ENCODE measurements at regions not wholly inside any gene's neighbourhood (a gene's known extent, or its start where the extent isn't known, plus 50 kb on each side); places are given as distances from the start of the nearest gene placed in this dataset.

GRCh38 chr2:88831792-88832248 lies 140.3 kb downstream of the RPIA start:
- no peak for DNase-seq (ENCODE audit: missing footprints)
- intact Hi-C loops (cut with DNase I), result loop anchor here (5.0 kb wide), 1 partner anchor 95 kb away; no protein-coding TSS in a partner anchor
- ATAC-seq, result no peak

- intact Hi-C loops (cut with DNase I), result loop anchor here (5.0 kb wide), 1 partner anchor 95 kb away; no protein-coding TSS in a partner anchor
- ATAC-seq, result no peak
- no peak for DNase-seq (ENCODE audit: missing footprints)
These were observed 141.0 kb downstream of the RPIA start for GRCh38 chr2:88832311-88832991.

GRCh38 chr2:88832992-88833389 lies 141.5 kb downstream of the RPIA start:
- DNase-seq (ENCODE audit: missing footprints), result no peak
- no peak for ATAC-seq
- intact Hi-C loops (cut with DNase I), result loop anchor here (5.0 kb wide), 1 partner anchor 96 kb away; no protein-coding TSS in a partner anchor

GRCh38 chr2:88834376-88834775 lies 142.9 kb downstream of the RPIA start:
- ATAC-seq, result no peak
- DNase-seq (ENCODE audit: missing footprints), result no peak
- intact Hi-C loops (cut with DNase I), result loop anchor here (5.0 kb wide), 1 partner anchor 97 kb away; no protein-coding TSS in a partner anchor

GRCh38 chr2:88834866-88835265 lies 143.4 kb downstream of the RPIA start:
- intact Hi-C loops (cut with DNase I), result loop anchor here (5.0 kb wide), 1 partner anchor 98 kb away; no protein-coding TSS in a partner anchor

GRCh38 chr2:88835726-88836125 lies 144.3 kb downstream of the RPIA start:
- DNase-seq (ENCODE audit: missing footprints), result no peak
- intact Hi-C loops (cut with DNase I), result no loop called here
- ATAC-seq, result no peak

More at GRCh38 chr2:88834866-88835265, 143.4 kb downstream of the RPIA start:
- ATAC-seq, result no peak
- no peak for DNase-seq (ENCODE audit: missing footprints)

GRCh38 chr2:88836351-88836750 lies 144.9 kb downstream of the RPIA start:
- intact Hi-C loops (cut with DNase I), result no loop called here

GRCh38 chr2:88837511-88838160 lies 146.2 kb downstream of the RPIA start:
- intact Hi-C loops (cut with DNase I), result no loop called here
- DNase-seq (ENCODE audit: missing footprints) (no peak), ATAC-seq (no peak)

More at GRCh38 chr2:88836351-88836750, 144.9 kb downstream of the RPIA start:
- ATAC-seq (no peak), DNase-seq (ENCODE audit: missing footprints) (no peak)

- intact Hi-C loops (cut with DNase I), result no loop called here
- ATAC-seq, result no peak
- DNase-seq (ENCODE audit: missing footprints), result no peak
These were observed 146.7 kb downstream of the RPIA start for GRCh38 chr2:88838165-88838635.

- intact Hi-C loops (cut with DNase I), result no loop called here
- no peak for ATAC-seq
- DNase-seq (ENCODE audit: missing footprints), result no peak
These were observed 149.9 kb downstream of the RPIA start for GRCh38 chr2:88841224-88841929.

GRCh38 chr2:88842656-88843460 lies 151.4 kb downstream of the RPIA start:
- DNase-seq (ENCODE audit: missing footprints), result no peak
- ATAC-seq, result no peak
- intact Hi-C loops (cut with DNase I), result no loop called here

- intact Hi-C loops (cut with DNase I), result no loop called here
- ATAC-seq (no peak), DNase-seq (ENCODE audit: missing footprints) (no peak)
These were observed 152.2 kb downstream of the RPIA start for GRCh38 chr2:88843651-88844050.

- intact Hi-C loops (cut with DNase I), result no loop called here
- DNase-seq (ENCODE audit: missing footprints), result no peak
- ATAC-seq, result no peak
These were observed 153.5 kb downstream of the RPIA start for GRCh38 chr2:88844960-88845359.

- DNase-seq (ENCODE audit: missing footprints) (no peak), ATAC-seq (no peak)
- intact Hi-C loops (cut with DNase I), result no loop called here
These were observed 154.5 kb downstream of the RPIA start for GRCh38 chr2:88845772-88846661.

- ATAC-seq (no peak), DNase-seq (ENCODE audit: missing footprints) (no peak)
- intact Hi-C loops (cut with DNase I), result no loop called here
These were observed 161.4 kb downstream of the RPIA start for GRCh38 chr2:88852753-88853402.

- intact Hi-C loops (cut with DNase I), result no loop called here
- DNase-seq (ENCODE audit: missing footprints), result no peak
- ATAC-seq, result no peak
These were observed 161.9 kb downstream of the RPIA start for GRCh38 chr2:88853403-88853790.

- no peak for ATAC-seq
- intact Hi-C loops (cut with DNase I), result no loop called here
- no peak for DNase-seq (ENCODE audit: missing footprints)
These were observed 163.1 kb downstream of the RPIA start for GRCh38 chr2:88854528-88854927.

Data from Right ventricle myocardium inferior (tissue), 1 donor.